ENCODE measurements at regions not wholly inside any gene's neighbourhood (a gene's known extent, or its start where the extent isn't known, plus 50 kb on each side); places are given as distances from the start of the nearest gene placed in this dataset.

GRCh38 chr3:137348936-137349335, 391.2 kb downstream of the IL20RB start:
- H3K4me1 ChIP-seq (ENCODE audit: insufficient read depth, low read length): no peaks in the 10 kb centered on the region

GRCh38 chr3:137349557-137350348, 392.0 kb downstream of the IL20RB start:
- DNase-seq (ENCODE audit: low spot score) (no peak), ATAC-seq (no peak), FAIRE-seq (no peak)
- Histone ChIP-seq H4K20me1 (ENCODE audit: insufficient read depth, low read length) (no peaks in the 10 kb centered on the region), H3K27ac (ENCODE audit: extremely low read length, insufficient read depth, low read length) (no peak overlapping the region), H3K27me3 (ENCODE audit: control insufficient read depth in 1 of 2, insufficient read depth in 2 of 2, low read length in 2 of 2) (no peaks in the 10 kb centered on the region), H3K9ac (ENCODE audit: insufficient read depth, low read depth, low read length) (no peak overlapping the region), H3K4me1 (ENCODE audit: insufficient read depth, low read length) (no peaks in the 10 kb centered on the region), H3K36me3 (replicated peaks in 1 of 2; ENCODE audit: control insufficient read depth in 1 of 2, insufficient read depth in 2 of 2, low read length in 2 of 2) (no peaks in the 10 kb centered on the region), H3K4me3 (replicated peaks in 1 of 3; ENCODE audit: insufficient read depth in 1 of 3, low read depth in 2 of 3, low read length in 3 of 3) (no peak overlapping the region), H3K79me2 (ENCODE audit: insufficient read depth, low read length) (no peaks in the 10 kb centered on the region), H3K9me3 (ENCODE audit: low read length) (no peaks in the 10 kb centered on the region), H2AFZ (ENCODE audit: low read length) (no peak overlapping the region), H3K4me2 (ENCODE audit: low read depth, low read length) (no peak overlapping the region)
- BruUV-seq (replicated peaks): no TSS peak
- TF ChIP-seq, protein P1, sequence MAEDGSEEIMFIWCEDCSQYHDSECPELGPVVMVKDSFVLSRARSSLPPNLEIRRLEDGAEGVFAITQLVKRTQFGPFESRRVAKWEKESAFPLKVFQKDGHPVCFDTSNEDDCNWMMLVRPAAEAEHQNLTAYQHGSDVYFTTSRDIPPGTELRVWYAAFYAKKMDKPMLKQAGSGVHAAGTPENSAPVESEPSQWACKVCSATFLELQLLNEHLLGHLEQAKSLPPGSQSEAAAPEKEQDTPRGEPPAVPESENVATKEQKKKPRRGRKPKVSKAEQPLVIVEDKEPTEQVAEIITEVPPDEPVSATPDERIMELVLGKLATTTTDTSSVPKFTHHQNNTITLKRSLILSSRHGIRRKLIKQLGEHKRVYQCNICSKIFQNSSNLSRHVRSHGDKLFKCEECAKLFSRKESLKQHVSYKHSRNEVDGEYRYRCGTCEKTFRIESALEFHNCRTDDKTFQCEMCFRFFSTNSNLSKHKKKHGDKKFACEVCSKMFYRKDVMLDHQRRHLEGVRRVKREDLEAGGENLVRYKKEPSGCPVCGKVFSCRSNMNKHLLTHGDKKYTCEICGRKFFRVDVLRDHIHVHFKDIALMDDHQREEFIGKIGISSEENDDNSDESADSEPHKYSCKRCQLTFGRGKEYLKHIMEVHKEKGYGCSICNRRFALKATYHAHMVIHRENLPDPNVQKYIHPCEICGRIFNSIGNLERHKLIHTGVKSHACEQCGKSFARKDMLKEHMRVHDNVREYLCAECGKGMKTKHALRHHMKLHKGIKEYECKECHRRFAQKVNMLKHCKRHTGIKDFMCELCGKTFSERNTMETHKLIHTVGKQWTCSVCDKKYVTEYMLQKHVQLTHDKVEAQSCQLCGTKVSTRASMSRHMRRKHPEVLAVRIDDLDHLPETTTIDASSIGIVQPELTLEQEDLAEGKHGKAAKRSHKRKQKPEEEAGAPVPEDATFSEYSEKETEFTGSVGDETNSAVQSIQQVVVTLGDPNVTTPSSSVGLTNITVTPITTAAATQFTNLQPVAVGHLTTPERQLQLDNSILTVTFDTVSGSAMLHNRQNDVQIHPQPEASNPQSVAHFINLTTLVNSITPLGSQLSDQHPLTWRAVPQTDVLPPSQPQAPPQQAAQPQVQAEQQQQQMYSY (CRISPR knock-in tag; IDR thresholded peaks at IDR 0.05): no peak
- no peak for TF ChIP-seq NFE2L2 (IDR thresholded peaks at IDR 0.05; ENCODE audit: low read length)
- TF ChIP-seq NFIB (CRISPR knock-in tag; IDR thresholded peaks at IDR 0.05; ENCODE audit: borderline replicate concordance): no peak
- no peak for TF ChIP-seq KLF9 (CRISPR knock-in tag; IDR thresholded peaks at IDR 0.05; ENCODE audit: low read depth)
- in situ Hi-C loops (cut with HindIII; ENCODE audit: extremely low pct_ligation_motif_present, low pct_unique_long_range_greater_than_20kb) (no loop called here), intact Hi-C loops (cut with micrococcal nuclease; ENCODE audit: unreplicated experiment) (no loop called here)
- WGBS (ENCODE audit: low lambda C conversion rate): 26% methylated on average over 8 of the region's 8 CpGs
- ChIA-PET POLR2A (no interaction called here), CTCF (ENCODE audit: low intra/inter-chr PET ratio, low total read pairs) (no interaction called here)

More at GRCh38 chr3:137348936-137349335, 391.2 kb downstream of the IL20RB start:
- no peak overlapping the region for H3K9ac ChIP-seq (ENCODE audit: insufficient read depth, low read depth, low read length)
- no peaks in the 10 kb centered on the region for H3K79me2 ChIP-seq (ENCODE audit: insufficient read depth, low read length)
- H3K27me3 ChIP-seq (ENCODE audit: control insufficient read depth in 1 of 2, insufficient read depth in 2 of 2, low read length in 2 of 2): no peaks in the 10 kb centered on the region
- H2AFZ ChIP-seq (ENCODE audit: low read length): no peak overlapping the region
- in situ Hi-C loops (cut with HindIII; ENCODE audit: extremely low pct_ligation_motif_present, low pct_unique_long_range_greater_than_20kb) (no loop called here), intact Hi-C loops (cut with micrococcal nuclease; ENCODE audit: unreplicated experiment) (no loop called here)
- ChIA-PET POLR2A (no interaction called here), CTCF (ENCODE audit: low intra/inter-chr PET ratio, low total read pairs) (no interaction called here)
- DNase-seq (ENCODE audit: low spot score) (no peak), ATAC-seq (no peak), FAIRE-seq (no peak)
- WGBS (ENCODE audit: low lambda C conversion rate): 38% methylated on average over 4 of the region's 7 CpGs
- no peaks in the 10 kb centered on the region for H3K9me3 ChIP-seq (ENCODE audit: low read length)
- H3K36me3 ChIP-seq (replicated peaks in 1 of 2; ENCODE audit: control insufficient read depth in 1 of 2, insufficient read depth in 2 of 2, low read length in 2 of 2): no peaks in the 10 kb centered on the region
- no peak overlapping the region for H3K27ac ChIP-seq (ENCODE audit: extremely low read length, insufficient read depth, low read length)
- BruUV-seq (replicated peaks): no TSS peak
- no peaks in the 10 kb centered on the region for H4K20me1 ChIP-seq (ENCODE audit: insufficient read depth, low read length)
- no peak overlapping the region for H3K4me3 ChIP-seq (replicated peaks in 1 of 3; ENCODE audit: insufficient read depth in 1 of 3, low read depth in 2 of 3, low read length in 3 of 3)
- H3K4me2 ChIP-seq (ENCODE audit: low read depth, low read length): no peak overlapping the region
- TF ChIP-seq ZNF256 (CRISPR knock-in tag; conservative IDR thresholded peaks at IDR 0.05) (no peak), EP300 (IDR thresholded peaks at IDR 0.05; ENCODE audit: low read depth in 2 of 2, low read length in 2 of 2) (no peak), EP300 (CRISPR knock-in tag; IDR thresholded peaks at IDR 0.05; ENCODE audit: borderline replicate concordance) (no peak), NCOR1 (IDR thresholded peaks at IDR 0.05; ENCODE audit: borderline replicate concordance, low read length) (no peak), ZSCAN30 (CRISPR knock-in tag; IDR thresholded peaks at IDR 0.05) (no peak), PRMT3 (CRISPR knock-in tag; IDR thresholded peaks at IDR 0.05; ENCODE audit: borderline replicate concordance, low read depth) (no peak), POGZ (CRISPR knock-in tag; IDR thresholded peaks at IDR 0.05) (no peak)

All from HepG2 (cell line).